PC-3 (cell line): ENCODE measurements at regions not wholly inside any gene's neighbourhood (a gene's known extent, or its start where the extent isn't known, plus 50 kb on each side); places are given as distances from the start of the nearest gene placed in this dataset.

Experiments
- CTCF ChIP-seq: fragments of 300-600 bp; sonication (generic); conservative IDR thresholded peaks from 2 replicates; pipeline ENCODE4 v1.5.1; 2017; ENCODE audit warnings: antibody characterized with exemption, low read depth, mild to moderate bottlenecking, low read length
- EZH2 ChIP-seq: fragments of 300-600 bp; sonication (generic); IDR thresholded peaks from one replicate; pipeline ENCODE4 v1.6.1; 2017; ENCODE audit warnings: antibody characterized with exemption, mild to moderate bottlenecking, low read length; ENCODE audit not compliant: unreplicated experiment

GRCh38 chr3:157573780-157574378, 70.7 kb upstream of the VEPH1 start:
- TF ChIP-seq CTCF (no peak), EZH2 (no peak)
